Keratinocyte (primary cell): ENCODE measurements at regions not wholly inside any gene's neighbourhood (a gene's known extent, or its start where the extent isn't known, plus 50 kb on each side); places are given as distances from the start of the nearest gene placed in this dataset.

Experiments
- CTCF ChIP-seq, 3 experiments: IDR thresholded peaks in 1 of 3; conservative IDR thresholded peaks in 1 of 3; optimal IDR thresholded peaks in 1 of 3; 2 replicates in 2 of 3; 3 replicates in 1 of 3; pipeline versions ENCODE3 to v1.5.1; 2011; ENCODE audit warnings: low read length in 3 of 3, mild to moderate bottlenecking in 3 of 3, moderate library complexity in 2 of 3, control low read depth in 1 of 3, inconsistent platforms in 1 of 3; ENCODE audit not compliant: insufficient read depth in 2 of 3; ENCODE audit errors: extremely low read depth in 1 of 3
- EZH2 ChIP-seq: IDR thresholded peaks from one replicate; pipeline ENCODE4 v1.6.1; 2012; ENCODE audit warnings: inconsistent platforms, mild to moderate bottlenecking, low read length, moderate library complexity

- no peak for TF ChIP-seq CTCF (optimal IDR thresholded peaks at IDR 0.05 in 1 of 3, IDR thresholded peaks at IDR 0.05 in 1 of 3, conservative IDR thresholded peaks at IDR 0.05 in 1 of 3; ENCODE audit: extremely low read depth in 1 of 3, insufficient read depth in 2 of 3, low read length in 3 of 3)
- TF ChIP-seq EZH2, result no peak
Observed at GRCh38 chr4:180333162-180333561, 1910.0 kb upstream of the TENM3 start.
